CD4-positive, alpha-beta T cell treated with Interleukin-4 for 1 hour (primary cell): ENCODE measurements at regions not wholly inside any gene's neighbourhood (a gene's known extent, or its start where the extent isn't known, plus 50 kb on each side); places are given as distances from the start of the nearest gene placed in this dataset.
"Not testable (repeated sequence)": the region's sequence is repeated elsewhere in the genome, so short reads cannot be mapped to it uniquely, and the experiment has no call there.

ENCODE experiments used
- DNase-seq, 2 donors: peaks; one replicate each; pipeline ENCODE4 v3.0.0-alpha.2; 2020 to 2022

- peak in 1 of 2 donors; percentile 8 for DNase-seq
Observed at GRCh38 chrX:69060631-69061408, 104.4 kb downstream of the PJA1 start.

DNA sequence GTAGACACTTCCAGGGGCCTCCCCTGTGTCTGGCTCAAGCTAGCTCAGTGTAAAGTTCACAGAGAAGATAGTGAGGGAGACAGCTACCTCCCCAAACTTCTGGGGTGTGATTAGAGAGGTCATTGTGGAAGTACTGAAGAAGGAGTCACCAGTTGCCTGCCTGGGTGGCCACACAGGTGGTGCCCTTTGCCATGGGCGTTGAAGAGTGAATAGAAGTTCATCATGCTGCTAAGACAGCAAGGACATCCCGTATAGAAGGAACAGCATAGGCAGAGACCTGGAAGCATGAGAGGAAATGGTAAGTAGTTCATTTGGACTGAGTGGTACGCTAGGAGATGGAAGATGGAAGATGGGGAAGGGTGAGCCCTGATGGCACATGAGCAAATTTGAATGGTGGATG, 110.1 kb downstream of the PJA1 start:
- DNase-seq = no peak

GRCh38 chrX:69054497-69054896, 110.8 kb downstream of the PJA1 start:
- DNase-seq = not testable (repeated sequence)

DNA sequence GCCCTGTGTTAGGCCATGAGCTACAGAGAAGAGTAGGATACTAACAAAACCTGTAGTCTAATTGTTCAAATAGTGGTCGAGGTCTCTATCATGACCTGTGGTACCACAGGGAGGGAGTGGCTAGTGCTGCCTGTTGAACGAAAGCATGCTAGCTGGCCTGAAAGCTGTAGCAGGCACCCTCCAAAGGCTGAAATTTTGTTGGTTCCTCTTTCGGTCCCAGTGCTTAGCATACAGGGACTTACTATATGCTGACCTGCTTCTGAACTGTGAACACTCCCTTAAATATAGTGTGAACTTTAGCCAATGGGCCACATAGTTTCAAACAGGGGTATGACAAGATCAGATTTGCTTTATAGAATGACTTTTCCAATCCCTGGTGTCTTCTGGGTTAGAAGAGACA, 113.4 kb downstream of the PJA1 start:
- no peak for DNase-seq

DNA sequence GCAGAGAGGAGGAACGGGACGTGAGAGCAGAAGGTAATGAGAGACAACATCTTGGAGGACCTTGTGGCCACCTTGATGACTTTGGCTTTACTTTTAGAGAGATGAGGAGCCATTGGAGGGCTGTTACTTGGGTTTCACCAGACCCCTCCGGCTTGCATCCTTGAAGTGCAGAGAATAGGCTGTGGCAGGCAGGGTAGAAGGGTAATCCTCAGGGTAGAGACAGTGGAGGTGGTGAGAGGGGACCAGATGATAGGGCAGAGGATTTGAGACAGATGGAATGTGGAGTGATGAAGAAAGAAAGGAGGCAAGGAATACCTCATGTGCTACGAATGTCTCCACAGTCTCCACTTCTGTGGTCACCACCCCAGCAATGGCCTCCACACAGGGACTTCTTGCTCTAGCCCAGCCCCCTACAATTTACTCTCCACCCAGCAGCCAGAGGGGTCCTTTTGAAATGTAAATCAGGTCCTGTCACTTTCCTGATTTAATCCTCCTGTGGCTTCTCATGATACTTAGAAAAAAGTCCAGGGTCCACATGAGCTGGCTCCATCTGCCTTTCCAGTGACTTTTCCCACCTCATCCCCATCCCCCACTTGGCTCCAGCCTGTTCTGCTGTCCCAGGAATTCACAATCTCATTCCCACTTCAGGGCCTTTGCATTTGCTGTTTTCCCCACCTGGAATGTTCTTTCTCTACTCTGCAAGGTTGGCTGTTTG, 115.0 kb downstream of the PJA1 start:
- no peak for DNase-seq

DNA sequence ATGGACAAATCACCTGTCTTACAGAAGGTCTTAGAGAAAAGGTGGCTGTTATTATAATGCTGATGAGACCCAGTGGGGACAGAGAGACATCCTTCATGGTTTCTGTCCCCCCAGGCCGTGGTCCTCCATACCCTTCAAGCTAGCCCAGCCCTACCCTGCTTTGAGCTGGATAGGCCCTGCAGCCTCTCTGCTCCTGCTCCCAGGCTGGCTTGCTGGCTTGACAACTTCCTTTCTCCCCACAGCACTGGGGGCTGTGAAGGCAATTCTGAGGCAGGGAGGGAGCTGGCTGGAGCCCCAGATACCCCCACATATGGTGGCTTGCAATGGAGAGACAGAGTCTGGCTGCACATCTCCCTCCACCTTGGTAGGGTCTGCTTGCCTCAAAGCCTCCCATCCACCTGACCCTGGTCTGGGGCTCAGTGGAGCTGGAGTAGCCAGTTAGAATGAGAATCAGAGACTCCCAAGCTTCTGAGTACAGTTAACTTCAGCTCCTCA, 118.2 kb downstream of the PJA1 start:
- DNase-seq = no peak

GRCh38 chrX:69045616-69046345, 119.5 kb downstream of the PJA1 start:
- DNase-seq = no peak

DNA sequence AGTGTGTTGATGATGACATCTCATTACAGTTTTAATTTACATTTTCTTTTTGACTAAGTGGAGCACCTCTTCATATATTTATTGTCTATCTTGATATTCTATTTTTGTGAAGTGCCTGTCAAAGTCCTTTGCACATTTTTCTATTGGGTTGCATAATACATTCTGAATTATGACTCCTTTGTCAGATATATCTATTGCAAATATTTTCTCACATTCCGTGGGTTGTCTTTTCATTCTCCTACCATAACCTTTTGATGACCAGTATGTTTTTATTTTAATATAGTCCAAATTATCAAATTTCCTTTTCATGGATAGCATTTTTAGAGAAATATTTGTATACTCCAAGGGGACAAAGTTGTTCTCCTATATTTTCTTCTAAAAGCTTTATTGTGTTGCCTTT, 126.4 kb downstream of the PJA1 start:
- no peak for DNase-seq

DNA sequence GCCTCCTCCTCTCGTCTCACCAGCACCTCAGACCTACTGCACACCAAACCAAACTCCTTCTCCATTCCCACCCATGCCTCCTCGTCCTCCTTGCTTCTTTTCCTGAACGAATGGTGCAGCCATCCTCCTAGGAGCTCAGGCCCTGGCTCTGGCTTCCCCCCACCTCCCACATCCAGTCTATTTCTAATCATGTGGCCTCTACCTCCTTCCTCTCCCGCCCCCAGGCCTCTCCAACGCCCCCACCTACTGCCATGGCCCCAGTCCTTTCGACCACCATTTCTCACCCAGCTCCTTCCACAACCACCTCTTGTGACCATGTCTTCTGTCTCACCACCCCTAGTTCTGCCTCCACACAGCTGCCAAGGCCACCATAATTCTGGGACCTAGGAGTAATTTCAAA, 127.1 kb downstream of the PJA1 start:
- DNase-seq = no peak

DNA sequence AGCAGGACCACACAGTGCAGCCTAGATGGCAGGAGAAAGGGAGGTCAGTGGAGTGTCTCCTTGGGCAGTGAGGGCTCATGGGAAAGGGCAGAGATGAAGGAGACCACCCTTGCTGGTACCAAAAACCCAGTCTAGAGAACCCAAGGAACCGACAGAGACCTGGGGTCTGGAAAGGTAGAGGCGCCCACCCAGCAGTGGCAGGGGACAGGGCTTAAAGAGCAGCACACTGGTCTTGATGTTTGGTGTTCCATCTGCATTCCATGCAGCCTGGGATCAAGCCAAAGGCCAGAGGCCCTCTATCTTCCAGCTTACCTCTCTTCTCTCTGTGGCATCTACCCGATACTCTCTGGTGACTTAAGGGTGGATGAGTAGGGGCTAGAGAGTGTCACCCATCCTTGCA, 127.5 kb downstream of the PJA1 start:
- DNase-seq = no peak

GRCh38 chrX:69036674-69037573, 128.3 kb downstream of the PJA1 start:
- no peak for DNase-seq

GRCh38 chrX:69034451-69034850, 130.8 kb downstream of the PJA1 start:
- no peak for DNase-seq

- DNase-seq = no peak
Observed at GRCh38 chrX:69033936-69034335, 131.3 kb downstream of the PJA1 start.

GRCh38 chrX:69032601-69033000, 132.7 kb downstream of the PJA1 start:
- no peak for DNase-seq

DNA sequence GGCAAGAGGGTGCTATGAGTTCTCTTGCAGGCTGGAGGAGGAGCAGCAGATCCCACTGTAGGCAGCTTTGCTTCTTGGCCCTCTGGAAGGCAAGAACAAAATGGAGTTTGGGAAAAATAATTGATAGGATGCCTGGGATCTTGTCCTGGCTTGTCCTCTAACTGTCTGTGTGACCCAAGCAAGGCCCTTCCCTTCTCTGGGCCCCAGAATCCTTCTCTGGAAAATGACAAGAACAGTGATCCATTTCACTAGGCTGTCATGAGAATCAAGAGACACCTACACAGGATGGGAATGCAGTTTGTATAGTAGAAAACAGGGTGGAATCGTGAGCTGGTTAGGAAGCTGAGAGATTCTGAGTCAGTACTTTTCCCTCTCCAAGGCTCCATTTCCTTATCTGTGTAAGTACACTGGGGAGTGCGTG, 133.3 kb downstream of the PJA1 start:
- no peak for DNase-seq

GRCh38 chrX:69031181-69031580, 134.1 kb downstream of the PJA1 start:
- no peak for DNase-seq

- no peak for DNase-seq
Observed at GRCh38 chrX:69029771-69030170, 135.5 kb downstream of the PJA1 start.

GRCh38 chrX:69028761-69029120, 136.5 kb downstream of the PJA1 start:
- no peak for DNase-seq

- no peak for DNase-seq
Observed at GRCh38 chrX:69028006-69028760, 137.1 kb downstream of the PJA1 start.

GRCh38 chrX:69027181-69028005, 137.9 kb downstream of the PJA1 start:
- DNase-seq = no peak

DNA sequence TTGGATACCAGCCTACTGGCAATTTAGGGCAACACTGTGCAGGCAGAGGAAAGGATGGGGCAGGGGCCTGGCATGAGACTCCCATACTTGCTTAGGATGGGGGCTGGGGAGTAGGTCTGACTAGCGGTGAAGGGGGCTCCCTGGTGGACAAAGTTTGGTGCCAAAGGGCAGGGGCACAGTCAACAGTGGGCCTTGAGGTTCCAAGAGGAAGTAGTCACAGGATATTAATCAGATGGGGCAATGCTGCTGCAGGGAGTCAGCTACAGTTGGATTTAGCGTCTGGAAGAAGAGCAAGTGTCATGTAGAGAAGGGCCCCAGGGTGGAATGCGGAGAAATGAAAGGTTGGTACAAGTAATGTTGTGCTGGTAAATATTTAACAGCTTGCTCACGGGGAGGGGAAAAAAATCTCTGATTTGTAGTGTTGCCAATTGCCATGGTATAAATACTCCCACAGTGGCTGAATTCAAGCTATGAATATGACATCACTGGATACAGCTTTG, 139.4 kb downstream of the PJA1 start:
- no peak for DNase-seq
